HUDEP-2 (cell line): ENCODE measurements at regions not wholly inside any gene's neighbourhood (a gene's known extent, or its start where the extent isn't known, plus 50 kb on each side); places are given as distances from the start of the nearest gene placed in this dataset.

Experiments
- DNase-seq, 76 experiments: peaks; one replicate each; lab custom pipeline; 2025; ENCODE audit not compliant: unreplicated experiment in 76 of 76; lab: John Stamatoyannopoulos, UW

GRCh38 chr3:13159890-13160289, 86.7 kb upstream of the IQSEC1 start:
- DNase-seq, result no peak

- DNase-seq, result no peak
These were observed 85.6 kb upstream of the IQSEC1 start for GRCh38 chr3:13158871-13159270.

GRCh38 chr3:13158408-13158807, 85.2 kb upstream of the IQSEC1 start:
- no peak for DNase-seq

GRCh38 chr3:13157986-13158385, 84.8 kb upstream of the IQSEC1 start:
- DNase-seq, result no peak

- no peak for DNase-seq
These were observed 79.8 kb upstream of the IQSEC1 start for GRCh38 chr3:13152826-13153710.

- DNase-seq, result no peak
These were observed 77.4 kb upstream of the IQSEC1 start for GRCh38 chr3:13150624-13151023.

GRCh38 chr3:13149330-13150108, 76.3 kb upstream of the IQSEC1 start:
- DNase-seq, result no peak

GRCh38 chr3:13148561-13149329, 75.5 kb upstream of the IQSEC1 start:
- DNase-seq, result no peak

GRCh38 chr3:13148126-13148525, 74.9 kb upstream of the IQSEC1 start:
- no peak for DNase-seq

GRCh38 chr3:13147344-13147743, 74.1 kb upstream of the IQSEC1 start:
- DNase-seq, result no peak

- DNase-seq, result no peak
These were observed 73.5 kb upstream of the IQSEC1 start for GRCh38 chr3:13146643-13147143.

GRCh38 chr3:13145826-13146642, 72.8 kb upstream of the IQSEC1 start:
- no peak for DNase-seq

- DNase-seq, result no peak
These were observed 72.0 kb upstream of the IQSEC1 start for GRCh38 chr3:13145131-13145825.

GRCh38 chr3:13144163-13145023, 71.2 kb upstream of the IQSEC1 start:
- no peak for DNase-seq

GRCh38 chr3:13143381-13144004, 70.3 kb upstream of the IQSEC1 start:
- no peak for DNase-seq

GRCh38 chr3:13142552-13143380, 69.5 kb upstream of the IQSEC1 start:
- DNase-seq, result no peak

GRCh38 chr3:13141991-13142412, 68.8 kb upstream of the IQSEC1 start:
- peak in 38 of 76 experiments; percentile 4 to 55 (median 16) for DNase-seq
